HG03342 (cell line): ENCODE measurements at regions not wholly inside any gene's neighbourhood (a gene's known extent, or its start where the extent isn't known, plus 50 kb on each side); places are given as distances from the start of the nearest gene placed in this dataset.
A peak's percentile ranks its signal among the peaks of the same experiment; 100 is the strongest.

Experiments
- ATAC-seq: cut with Tn5 transposase; IDR thresholded peaks from one replicate; pipeline ENCODE4 v1.9.1; 2021; ENCODE audit warnings: mild to moderate bottlenecking, moderate library complexity; ENCODE audit not compliant: unreplicated experiment

- no peak for ATAC-seq
Observed at GRCh38 chr9:121550041-121550440, 50.4 kb upstream of the GGTA1 start.

- peak; percentile 74 for ATAC-seq
Observed at GRCh38 chr9:121550569-121551512, 51.2 kb upstream of the GGTA1 start.

GRCh38 chr9:121551985-121552753 lies 52.5 kb upstream of the GGTA1 start:
- no peak for ATAC-seq

DNA sequence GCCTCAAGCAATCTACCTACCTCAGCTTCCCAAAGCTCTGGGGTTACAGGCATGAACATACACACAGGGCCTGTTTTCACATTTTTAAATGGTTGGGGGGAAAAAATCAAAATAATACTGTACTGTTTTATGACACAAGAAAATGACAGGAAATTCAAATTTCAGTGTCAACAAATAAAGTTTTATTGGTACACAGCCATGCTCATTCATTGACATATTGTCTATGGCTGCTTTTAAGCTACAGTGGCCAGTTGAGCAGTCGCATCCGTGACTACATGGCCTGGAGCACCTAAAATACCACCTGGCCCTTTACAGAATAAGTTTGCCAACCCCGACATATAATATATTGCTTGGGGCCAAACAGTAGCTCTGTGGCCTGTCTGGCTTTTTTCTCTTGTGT lies 56.4 kb upstream of the GGTA1 start:
- no peak for ATAC-seq

DNA sequence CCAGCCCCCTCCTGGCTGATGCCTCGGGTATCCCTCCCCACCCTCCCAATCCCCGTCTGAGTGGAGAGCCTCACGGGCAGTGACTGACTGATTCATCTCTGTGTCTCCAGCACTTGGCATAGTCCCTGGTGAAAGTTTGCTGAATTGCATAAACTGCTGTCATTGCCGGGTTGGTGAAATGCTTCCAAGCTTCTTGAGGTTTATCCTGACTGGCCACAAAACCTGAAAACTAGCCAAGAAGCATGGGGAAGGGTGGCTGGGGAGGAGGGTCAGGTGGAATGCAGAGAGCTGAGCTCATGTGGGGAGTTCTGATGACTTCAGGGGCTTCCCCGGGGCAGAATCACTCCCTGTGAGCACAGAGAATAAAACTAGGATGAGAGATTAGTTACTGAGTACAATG lies 56.9 kb upstream of the GGTA1 start:
- ATAC-seq = no peak

- ATAC-seq = no peak
Observed at GRCh38 chr9:121557581-121558447, 58.2 kb upstream of the GGTA1 start.

DNA sequence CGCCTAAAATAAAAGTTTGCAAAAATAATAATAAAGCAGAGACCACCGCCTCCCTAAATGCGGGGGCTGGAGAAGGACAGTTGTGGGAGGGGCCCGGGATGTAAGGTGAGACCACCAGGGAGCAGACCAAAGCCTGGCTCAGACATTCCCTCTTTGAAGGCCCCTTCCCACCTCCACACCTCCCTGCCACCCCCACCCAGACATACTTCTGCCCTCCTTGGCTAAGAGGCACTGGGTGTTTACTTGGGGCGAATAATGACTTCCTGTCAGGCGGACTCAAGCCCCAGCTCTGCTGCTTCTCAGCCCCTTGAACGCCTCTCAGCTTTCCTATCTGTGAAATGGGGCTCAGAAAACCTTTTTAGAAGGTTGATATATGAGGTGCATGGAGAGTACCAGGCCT lies 58.8 kb upstream of the GGTA1 start:
- no peak for ATAC-seq

GRCh38 chr9:121559183-121559582 lies 59.5 kb upstream of the GGTA1 start:
- peak; percentile 70 for ATAC-seq

GRCh38 chr9:121560921-121561320 lies 61.3 kb upstream of the GGTA1 start:
- ATAC-seq = no peak

DNA sequence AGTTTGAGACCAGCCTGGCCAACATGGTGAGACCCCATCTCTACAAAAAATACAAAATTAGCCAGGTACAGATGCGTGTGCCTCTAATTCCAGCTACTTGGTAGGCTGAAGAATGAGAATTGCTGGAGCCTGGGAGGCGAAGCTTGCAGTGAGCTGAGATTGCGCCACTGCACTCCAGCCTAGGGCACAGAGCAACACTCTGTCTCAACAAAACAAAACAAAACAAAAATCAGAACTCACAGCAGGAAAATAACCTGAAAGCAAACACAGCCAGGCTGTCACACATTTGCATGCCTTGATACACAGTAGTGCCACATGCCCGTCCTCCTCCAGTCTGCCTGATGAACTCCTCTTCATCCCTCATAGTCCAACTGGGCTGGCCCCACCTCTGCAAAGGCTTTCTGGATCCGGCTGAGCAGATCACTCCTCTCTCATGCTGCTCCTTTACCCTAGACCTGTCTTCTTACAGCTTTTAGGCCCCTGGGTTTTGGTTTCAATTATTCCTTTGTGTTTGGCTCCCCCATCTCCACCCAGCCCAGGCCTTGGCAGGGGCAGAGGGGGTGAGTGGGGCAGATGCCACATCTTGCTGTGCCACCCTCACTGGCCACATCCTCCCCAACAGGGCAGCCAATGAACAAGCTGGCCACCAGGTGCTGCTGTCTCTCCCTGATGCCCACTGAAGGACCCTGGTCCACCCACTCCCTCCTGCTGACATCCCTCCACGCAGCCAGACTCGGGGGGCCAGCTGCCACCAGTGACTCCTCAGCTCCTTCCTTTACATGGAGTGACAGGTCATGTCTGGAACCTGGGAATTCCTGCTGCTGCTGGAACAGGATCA lies 62.0 kb upstream of the GGTA1 start:
- no peak for ATAC-seq

- no peak for ATAC-seq
Observed at GRCh38 chr9:121562301-121562700, 62.7 kb upstream of the GGTA1 start.

GRCh38 chr9:121563425-121563824 lies 63.8 kb upstream of the GGTA1 start:
- ATAC-seq = no peak

GRCh38 chr9:121563881-121564460 lies 64.3 kb upstream of the GGTA1 start:
- ATAC-seq = no peak

GRCh38 chr9:121564504-121565260 lies 65.0 kb upstream of the GGTA1 start:
- ATAC-seq = no peak

GRCh38 chr9:121566481-121567465 lies 67.1 kb upstream of the GGTA1 start:
- ATAC-seq = no peak

DNA sequence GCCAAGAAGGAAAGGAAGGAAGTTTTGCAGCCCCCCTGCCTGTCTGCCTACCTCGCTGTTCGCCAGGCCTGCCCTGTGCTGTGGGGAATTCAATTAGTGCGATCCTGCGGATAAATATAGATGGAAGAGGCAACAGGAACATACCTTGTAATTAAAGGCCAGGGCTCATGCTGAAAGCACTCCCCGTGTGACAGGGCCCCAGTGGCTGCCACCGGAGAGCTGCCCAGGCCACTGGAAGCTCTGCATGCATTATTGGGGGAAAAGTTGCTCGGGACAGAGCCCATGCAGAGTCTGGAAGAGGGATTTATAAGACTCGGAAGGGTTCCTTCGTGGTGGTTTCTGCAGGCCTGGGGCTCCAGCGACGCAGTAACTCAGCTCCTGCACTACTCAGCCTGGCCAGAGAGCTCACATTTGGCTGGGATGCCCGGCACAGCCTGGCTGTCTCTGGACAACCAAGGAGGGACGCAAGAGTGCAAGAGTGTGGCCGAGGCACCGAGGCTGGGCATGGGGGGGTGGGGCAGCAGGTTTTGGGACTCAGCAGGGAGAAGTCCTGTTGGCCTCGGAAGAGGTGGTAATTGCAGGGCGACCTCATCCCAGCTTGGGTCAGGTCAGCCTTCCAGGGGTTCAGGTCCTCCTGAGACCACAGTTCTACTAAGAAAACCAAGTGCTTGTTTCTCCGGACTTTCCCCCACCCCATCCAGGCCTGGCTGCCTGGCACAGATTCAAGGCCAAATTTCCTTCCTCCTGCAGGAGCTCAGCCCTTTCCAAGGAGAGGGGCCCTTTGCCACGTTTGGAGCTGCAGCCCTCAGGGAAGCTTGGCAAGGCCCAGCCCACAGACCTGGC lies 68.1 kb upstream of the GGTA1 start:
- ATAC-seq = no peak
